HG03378 (cell line): ENCODE measurements at regions not wholly inside any gene's neighbourhood (a gene's known extent, or its start where the extent isn't known, plus 50 kb on each side); places are given as distances from the start of the nearest gene placed in this dataset.
"Not testable (repeated sequence)": the region's sequence is repeated elsewhere in the genome, so short reads cannot be mapped to it uniquely, and the experiment has no call there.

Source experiments
- ATAC-seq: cut with Tn5 transposase; IDR thresholded peaks from one replicate; pipeline ENCODE4 v1.9.1; 2021; ENCODE audit warnings: mild to moderate bottlenecking, moderate library complexity; ENCODE audit not compliant: unreplicated experiment

GRCh38 chr2:111551428-111551827 lies 332.6 kb downstream of the ANAPC1 start:
- not testable (repeated sequence) for ATAC-seq

- ATAC-seq: not testable (repeated sequence)
These were observed 331.4 kb downstream of the ANAPC1 start for GRCh38 chr2:111552625-111553024.

DNA sequence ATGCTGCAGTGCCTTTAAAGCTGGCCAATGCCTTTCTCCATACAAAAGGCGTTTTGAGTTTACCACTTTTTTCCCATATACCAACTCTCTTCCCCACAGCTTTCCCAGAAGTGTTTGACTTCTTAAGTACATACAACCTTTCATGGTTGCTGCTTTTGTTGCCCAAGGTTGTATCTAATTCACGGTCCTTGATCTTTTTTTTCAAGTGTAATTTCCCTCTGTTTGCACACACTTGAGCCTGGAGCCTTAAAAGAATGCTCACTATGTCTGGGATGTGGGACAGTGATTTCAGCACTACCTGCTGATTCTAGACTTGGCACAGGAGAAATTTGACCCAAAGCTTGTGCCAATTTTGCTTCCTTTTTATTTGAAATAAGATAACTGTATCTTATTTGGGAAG lies 324.7 kb downstream of the ANAPC1 start:
- not testable (repeated sequence) for ATAC-seq

GRCh38 chr2:111559814-111560213 lies 324.2 kb downstream of the ANAPC1 start:
- not testable (repeated sequence) for ATAC-seq

- ATAC-seq: not testable (repeated sequence)
These were observed 317.9 kb downstream of the ANAPC1 start for GRCh38 chr2:111566068-111566467.

GRCh38 chr2:111567233-111567632 lies 316.8 kb downstream of the ANAPC1 start:
- ATAC-seq: not testable (repeated sequence)

DNA sequence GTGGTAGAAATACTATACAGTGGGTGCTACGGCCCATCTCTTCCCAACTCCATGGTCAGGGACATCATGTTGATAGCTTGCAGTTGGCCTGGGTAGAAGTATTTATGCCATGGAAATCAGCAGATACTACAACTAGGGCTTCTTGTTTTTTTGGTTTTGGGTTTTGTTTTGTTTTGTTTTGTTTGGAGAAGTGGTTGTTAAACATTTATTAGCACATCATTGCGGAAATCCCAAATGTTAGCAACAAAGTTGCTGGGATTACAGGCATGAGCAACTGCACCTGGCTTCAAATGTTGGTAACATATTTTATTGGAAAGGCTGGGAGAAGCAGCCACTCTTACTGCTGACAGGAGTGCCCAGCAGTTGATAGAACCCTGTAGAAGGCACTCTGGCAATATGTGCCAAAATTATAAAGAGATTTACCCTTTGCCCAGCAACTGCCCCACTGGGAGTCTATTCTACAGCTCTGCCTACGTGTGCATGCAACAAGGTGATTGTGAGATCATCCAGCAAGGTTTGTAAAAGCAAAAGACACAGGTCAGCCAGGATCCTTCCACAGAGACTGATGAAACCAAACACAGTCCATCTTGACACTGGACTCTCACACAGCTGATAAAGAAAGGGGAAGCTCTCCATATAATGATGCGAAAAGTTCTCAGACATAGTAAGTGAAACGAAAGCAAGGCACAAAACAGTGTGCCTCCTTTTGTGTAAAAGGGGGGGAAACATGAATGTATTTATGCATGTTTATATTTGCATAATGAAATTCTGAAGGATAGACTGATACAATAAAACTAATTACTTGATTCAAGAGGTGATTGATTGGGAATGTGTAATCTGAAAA lies 314.4 kb downstream of the ANAPC1 start:
- not testable (repeated sequence) for ATAC-seq

DNA sequence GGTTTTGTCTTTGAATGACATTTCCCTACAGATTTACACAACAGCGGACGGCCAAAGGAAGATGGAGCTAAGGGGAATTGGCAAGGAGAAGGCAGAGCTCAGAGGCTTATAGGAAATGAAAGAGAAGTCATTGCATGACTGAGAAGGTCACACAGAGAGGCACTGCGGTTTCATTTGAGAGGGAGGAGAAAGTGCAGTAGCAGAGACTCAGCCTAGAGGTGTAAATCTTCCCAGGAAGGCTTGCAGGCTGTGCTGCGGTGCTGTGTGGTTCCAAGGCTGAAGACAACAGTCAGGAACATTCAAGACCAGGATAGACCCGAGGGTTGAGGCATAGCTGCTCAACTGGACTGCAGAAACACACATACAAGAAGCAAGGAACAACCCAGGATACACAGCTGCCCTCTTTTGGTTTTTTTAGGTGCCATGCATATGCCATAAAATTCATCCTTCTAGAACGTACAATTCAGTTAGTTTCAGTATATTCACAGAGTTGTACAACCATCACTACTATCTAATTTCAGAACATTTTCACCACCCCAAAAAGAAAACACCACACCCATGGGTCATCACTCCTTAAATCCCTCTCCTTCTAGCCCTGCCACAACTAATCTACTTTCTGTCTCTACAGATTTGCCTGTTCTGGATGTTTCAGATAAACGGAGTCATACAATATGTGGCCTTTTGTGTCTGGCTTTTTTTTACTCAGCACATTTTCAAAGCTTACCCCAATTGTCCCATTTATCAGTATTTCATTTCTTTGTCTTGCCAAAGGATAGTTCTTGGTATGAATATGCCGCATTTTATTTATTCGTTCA lies 313.5 kb downstream of the ANAPC1 start:
- not testable (repeated sequence) for ATAC-seq

DNA sequence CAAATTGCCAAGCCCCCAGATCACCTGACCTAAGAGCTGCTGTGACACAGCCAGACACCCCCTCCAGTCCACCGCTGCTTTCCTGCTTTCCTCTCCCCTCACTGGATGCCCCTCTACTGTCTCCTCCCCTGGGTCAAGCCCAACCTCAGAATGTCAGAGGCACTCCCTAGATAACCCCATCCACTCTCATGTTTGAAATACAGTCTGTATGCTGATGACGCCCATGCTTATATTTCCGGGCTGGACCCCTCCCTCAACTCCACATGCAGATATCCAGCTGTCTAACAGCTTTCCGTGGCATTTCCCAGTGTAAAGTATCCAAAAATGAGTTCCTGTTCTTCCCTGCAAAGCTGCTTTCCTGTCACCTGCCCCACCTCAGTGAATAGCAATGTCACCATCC lies 309.2 kb downstream of the ANAPC1 start:
- not testable (repeated sequence) for ATAC-seq

DNA sequence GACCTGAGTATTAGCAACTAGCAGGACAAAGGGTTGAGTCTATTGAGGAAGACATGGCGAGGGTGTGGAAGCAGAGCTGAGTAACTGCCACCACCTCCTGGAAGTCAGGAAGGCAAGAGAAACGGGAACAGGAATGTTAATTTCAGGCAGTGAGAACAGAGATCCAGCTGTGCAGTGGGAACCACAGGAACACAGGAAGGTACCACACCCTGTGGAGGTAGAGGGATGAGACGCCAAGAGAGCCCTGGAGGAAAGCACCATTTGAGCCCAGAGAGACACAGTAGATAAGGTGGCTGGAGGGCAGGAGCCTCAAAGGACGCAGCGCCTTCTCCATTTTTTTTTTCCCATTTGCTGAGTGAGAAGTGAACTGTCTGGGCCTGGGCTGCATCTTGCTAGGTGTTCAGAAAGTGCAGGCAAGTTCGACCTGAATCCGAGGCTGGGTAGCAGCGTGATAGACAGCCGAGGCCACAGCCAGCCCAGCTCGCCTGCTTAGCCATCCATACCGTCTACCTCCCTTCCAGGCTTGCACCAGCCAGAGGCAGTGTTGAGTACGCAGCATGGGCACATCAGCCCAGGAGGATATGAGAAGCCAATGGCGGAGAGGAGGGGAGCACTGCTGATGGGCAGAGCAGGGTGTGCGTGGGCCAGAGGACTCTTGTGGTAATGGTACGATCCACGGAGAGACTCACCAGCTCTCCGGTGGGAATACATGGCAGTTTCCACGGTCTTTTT lies 306.7 kb downstream of the ANAPC1 start:
- ATAC-seq: not testable (repeated sequence)

DNA sequence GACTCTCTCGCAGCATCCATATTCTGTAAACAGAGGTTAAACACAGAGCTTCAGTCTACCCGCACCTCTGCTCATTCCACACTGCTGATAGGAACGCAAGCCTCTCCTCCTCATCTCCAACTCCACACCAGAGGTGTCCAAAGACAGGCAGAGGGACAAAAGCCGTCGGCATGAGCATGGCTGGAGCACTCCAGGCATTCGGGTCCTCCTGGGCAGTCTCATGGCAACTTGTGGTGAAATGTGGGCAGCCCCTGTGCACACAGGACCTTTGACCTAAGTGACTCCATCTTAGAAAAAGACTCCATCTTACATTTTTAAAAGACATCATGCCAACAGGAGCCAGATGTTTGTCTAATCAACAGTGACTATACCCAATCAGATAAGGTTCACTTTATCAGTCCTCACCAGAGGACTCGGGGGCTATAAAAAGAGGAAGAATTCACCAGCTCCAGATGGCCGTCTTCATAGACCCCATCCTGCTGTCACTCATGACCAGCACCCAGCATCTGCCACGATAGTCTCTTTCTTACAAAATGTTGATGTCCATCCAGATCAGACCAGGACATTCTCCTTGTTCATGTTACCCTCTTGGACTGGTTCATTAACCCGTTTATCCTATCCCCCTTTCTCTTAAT lies 304.4 kb downstream of the ANAPC1 start:
- ATAC-seq: not testable (repeated sequence)

GRCh38 chr2:111580616-111581015 lies 303.4 kb downstream of the ANAPC1 start:
- ATAC-seq: not testable (repeated sequence)

DNA sequence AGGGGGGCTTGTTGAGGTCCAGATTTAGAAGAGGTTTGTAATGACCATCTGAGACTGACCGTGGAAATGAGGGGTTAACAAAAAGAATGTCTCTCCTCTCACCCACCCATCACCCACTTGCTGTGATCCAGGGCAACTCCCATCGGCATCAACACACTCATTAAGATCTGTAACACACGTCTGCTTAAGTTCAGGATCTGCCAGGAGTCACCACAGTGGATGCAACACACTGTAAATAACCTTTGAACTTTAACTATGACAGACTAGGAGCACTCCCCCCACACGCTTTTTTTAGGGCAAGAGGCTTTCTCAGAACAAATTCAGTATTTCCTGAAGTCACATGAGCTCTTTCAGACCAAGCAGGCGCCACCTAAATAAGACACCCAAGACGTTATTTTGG lies 301.9 kb downstream of the ANAPC1 start:
- not testable (repeated sequence) for ATAC-seq

DNA sequence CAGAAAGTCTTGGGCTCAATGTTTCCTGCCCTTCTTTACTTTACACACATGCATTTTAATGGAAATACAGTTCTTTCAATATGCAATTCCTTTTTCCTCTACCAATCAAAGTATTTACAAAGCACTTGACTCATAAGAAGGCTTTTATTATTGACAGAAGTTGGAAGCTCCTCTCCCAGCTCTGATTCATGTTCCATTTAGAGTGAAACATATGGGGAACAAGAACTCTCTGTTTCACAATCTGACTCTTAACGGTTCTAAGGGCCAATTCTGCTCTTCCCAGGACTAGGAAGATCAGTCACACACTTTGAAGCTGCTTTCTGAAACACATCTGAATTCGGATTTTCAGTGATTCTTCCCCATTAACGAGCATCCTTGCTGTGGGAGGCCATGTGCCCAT lies 300.5 kb downstream of the ANAPC1 start:
- ATAC-seq: not testable (repeated sequence)

DNA sequence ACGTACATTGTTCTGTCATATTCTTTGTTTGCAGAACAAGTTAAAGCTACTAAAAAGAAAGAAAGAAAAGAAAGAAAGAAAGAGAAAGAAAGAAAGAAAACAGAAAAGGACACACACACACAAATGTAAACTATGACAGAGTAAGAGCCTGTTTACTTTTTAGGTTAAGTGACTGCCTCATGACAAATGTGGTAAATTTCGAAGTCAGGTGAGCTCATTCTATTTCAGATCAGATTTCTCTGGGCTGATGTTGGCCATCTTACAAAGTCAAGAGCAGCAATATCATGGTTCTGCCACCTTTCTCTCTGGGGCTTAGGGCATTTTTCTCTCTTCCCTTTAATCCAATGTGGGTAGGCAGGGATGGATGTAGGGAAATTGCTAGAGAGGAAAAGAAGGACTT lies 299.5 kb downstream of the ANAPC1 start:
- ATAC-seq: not testable (repeated sequence)

GRCh38 chr2:111584950-111585349 lies 299.0 kb downstream of the ANAPC1 start:
- not testable (repeated sequence) for ATAC-seq

DNA sequence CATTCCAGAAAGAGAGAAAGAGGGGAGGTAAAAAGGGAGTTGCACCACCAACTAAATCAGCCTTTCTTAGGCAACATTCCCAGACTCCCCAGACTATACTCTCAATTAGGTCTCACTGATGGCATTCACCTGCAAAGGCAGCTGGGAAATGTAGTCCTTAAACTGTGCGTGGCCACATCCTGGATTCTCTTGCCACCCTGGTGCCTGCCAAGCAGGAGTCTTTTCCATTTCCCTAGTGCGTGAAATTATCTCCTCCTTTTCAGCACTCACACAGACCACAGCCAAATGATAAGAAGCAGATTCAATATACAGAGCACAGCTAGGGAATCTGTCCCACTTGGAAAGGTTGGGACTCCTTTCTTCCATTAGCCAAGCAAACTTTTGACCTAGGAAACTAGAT lies 298.0 kb downstream of the ANAPC1 start:
- ATAC-seq: not testable (repeated sequence)

DNA sequence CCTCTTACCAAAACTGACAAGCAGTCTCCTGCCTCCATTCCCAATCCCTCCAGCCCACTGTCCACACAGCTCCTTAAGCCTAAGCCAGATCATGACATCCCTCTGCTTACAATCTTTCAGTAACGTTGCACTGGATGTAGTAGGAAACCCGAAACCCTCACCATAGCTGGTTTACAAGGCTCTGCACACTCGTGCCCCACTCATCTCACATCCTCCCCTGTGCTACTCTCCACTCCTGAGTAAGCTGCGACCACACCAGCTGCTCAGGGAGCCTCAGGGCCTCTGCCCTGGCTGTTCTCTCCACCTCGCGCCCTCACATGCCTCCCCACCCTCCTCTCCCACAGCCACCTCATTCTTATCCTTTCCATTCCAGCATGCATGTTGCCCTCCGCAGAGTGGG lies 288.9 kb downstream of the ANAPC1 start:
- ATAC-seq: not testable (repeated sequence)

GRCh38 chr2:111596808-111597705 lies 286.9 kb downstream of the ANAPC1 start:
- not testable (repeated sequence) for ATAC-seq
